ENCODE measurements at regions not wholly inside any gene's neighbourhood (a gene's known extent, or its start where the extent isn't known, plus 50 kb on each side); places are given as distances from the start of the nearest gene placed in this dataset.
"Not testable (repeated sequence)": the region's sequence is repeated elsewhere in the genome, so short reads cannot be mapped to it uniquely, and the experiment has no call there.

- H3K4me3 ChIP-seq (ENCODE audit: low read depth, low read length): no peak overlapping the region
- no peaks in the 10 kb centered on the region for H3K27me3 ChIP-seq (ENCODE audit: control insufficient read depth, insufficient read depth, low read length)
- no peak for DNase-seq (ENCODE audit: low read depth, low spot score)
- CTCF ChIA-PET: interaction anchor here (0.6 kb wide), 1 partner anchor 1385 kb away, joined by 3 read pairs; no protein-coding TSS in a partner anchor
- peaks cover 14% of the 10 kb centered on the region for H3K9me3 ChIP-seq (ENCODE audit: control insufficient read depth, insufficient read depth, low read length)
- POLR2A ChIA-PET: no interaction called here
- H3K27ac ChIP-seq (ENCODE audit: low read depth, low read length): no peak overlapping the region
- TF ChIP-seq CTCF (IDR thresholded peaks at IDR 0.05; ENCODE audit: low read depth, low read length): no peak
These were observed 602.7 kb upstream of the FOXG1 start for GRCh38 chr14:28163897-28164296.

- H3K27ac ChIP-seq (ENCODE audit: low read depth, low read length); DNase-seq (ENCODE audit: low read depth, low spot score); POLR2A ChIA-PET; H3K9me3 ChIP-seq (ENCODE audit: control insufficient read depth, insufficient read depth, low read length); CTCF ChIA-PET; H3K4me3 ChIP-seq (ENCODE audit: low read depth, low read length); H3K27me3 ChIP-seq (ENCODE audit: control insufficient read depth, insufficient read depth, low read length): not testable (repeated sequence)
These were observed 578.4 kb upstream of the FOXG1 start for GRCh38 chr14:28187902-28188830.

- no peak for TF ChIP-seq CTCF (IDR thresholded peaks at IDR 0.05; ENCODE audit: low read depth, low read length)
- Histone ChIP-seq H3K27ac (ENCODE audit: low read depth, low read length) (no peak overlapping the region), H3K4me3 (ENCODE audit: low read depth, low read length) (no peak overlapping the region), H3K9me3 (ENCODE audit: control insufficient read depth, insufficient read depth, low read length) (no peaks in the 10 kb centered on the region), H3K27me3 (ENCODE audit: control insufficient read depth, insufficient read depth, low read length) (no peaks in the 10 kb centered on the region)
- POLR2A ChIA-PET: no interaction called here
- no peak for DNase-seq (ENCODE audit: low read depth, low spot score)
- CTCF ChIA-PET: no interaction called here
These were observed 569.7 kb upstream of the FOXG1 start for GRCh38 chr14:28196878-28197277.

- POLR2A ChIA-PET: no interaction called here
- Histone ChIP-seq H3K4me3 (ENCODE audit: low read depth, low read length) (no peak overlapping the region), H3K27ac (ENCODE audit: low read depth, low read length) (no peak overlapping the region), H3K27me3 (ENCODE audit: control insufficient read depth, insufficient read depth, low read length) (no peaks in the 10 kb centered on the region), H3K9me3 (ENCODE audit: control insufficient read depth, insufficient read depth, low read length) (peaks cover 17% of the 10 kb centered on the region; the same call in 1 of the 2 replicates)
- DNase-seq (ENCODE audit: low read depth, low spot score): no peak
- CTCF ChIA-PET: no interaction called here
- TF ChIP-seq CTCF (IDR thresholded peaks at IDR 0.05; ENCODE audit: low read depth, low read length): no peak
These were observed 546.2 kb upstream of the FOXG1 start for GRCh38 chr14:28220391-28220790.

- DNase-seq (ENCODE audit: low read depth, low spot score): no peak
- Histone ChIP-seq H3K27me3 (ENCODE audit: control insufficient read depth, insufficient read depth, low read length) (no peaks in the 10 kb centered on the region), H3K27ac (ENCODE audit: low read depth, low read length) (no peak overlapping the region), H3K4me3 (ENCODE audit: low read depth, low read length) (no peak overlapping the region), H3K9me3 (ENCODE audit: control insufficient read depth, insufficient read depth, low read length) (peaks cover 8% of the 10 kb centered on the region)
- CTCF ChIA-PET: no interaction called here
- POLR2A ChIA-PET: no interaction called here
- no peak for TF ChIP-seq CTCF (IDR thresholded peaks at IDR 0.05; ENCODE audit: low read depth, low read length)
These were observed 525.7 kb upstream of the FOXG1 start for GRCh38 chr14:28240909-28241308.
